ENCODE measurements at regions not wholly inside any gene's neighbourhood (a gene's known extent, or its start where the extent isn't known, plus 50 kb on each side); places are given as distances from the start of the nearest gene placed in this dataset.

DNA sequence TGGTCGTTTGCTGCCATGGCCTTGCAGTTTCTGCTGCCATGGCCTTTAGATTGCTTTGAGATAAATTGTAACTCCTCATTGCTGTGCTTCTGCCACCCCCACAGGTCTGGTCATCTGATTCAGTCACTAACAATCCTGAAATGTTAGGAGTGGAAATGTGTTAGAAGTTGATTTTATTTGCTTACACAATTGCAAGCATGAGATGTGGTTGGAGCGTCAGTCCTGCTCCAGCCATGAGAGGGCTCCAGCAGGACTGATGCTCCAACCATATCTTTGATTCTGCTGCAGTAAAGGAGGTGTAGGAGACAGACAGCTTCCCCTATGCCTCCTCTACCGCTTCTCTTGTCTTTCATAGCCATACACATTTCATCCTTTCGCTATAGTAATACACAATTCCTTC, 226.8 kb upstream of the RGS6 start:
- intact Hi-C loops (cut with DNase I) = no loop called here

DNA sequence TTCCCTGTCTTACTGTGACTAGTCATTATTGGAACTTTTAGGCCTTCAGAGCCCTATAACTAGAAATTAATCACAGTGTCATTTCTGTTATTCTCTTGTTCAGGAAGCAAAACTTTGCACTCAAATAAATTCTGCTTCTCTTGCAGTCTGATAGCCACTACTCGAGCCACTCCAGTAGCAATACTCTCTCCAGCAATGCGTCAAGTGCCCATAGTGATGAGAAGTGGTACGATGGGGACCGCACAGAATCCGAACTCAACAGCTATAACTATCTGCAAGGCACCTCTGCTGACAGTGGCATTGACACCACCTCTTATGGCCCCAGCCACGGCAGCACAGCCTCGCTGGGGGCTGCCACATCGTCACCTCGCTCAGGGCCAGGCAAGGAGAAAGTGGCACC, 223.2 kb upstream of the RGS6 start:
- Histone ChIP-seq H3K4me1 (ENCODE audit: control insufficient read depth in 2 of 3, insufficient read depth in 2 of 3, low read depth in 1 of 3, low read length in 3 of 3) (peaks cover 0 to 4% (median 0%) of the 10 kb centered on the region in 3 donors), H3K9ac (ENCODE audit: low read length in 3 of 3) (no peak overlapping the region), H3K4me3 (ENCODE audit: low read length in 3 of 3) (no peak overlapping the region), H3K27ac (ENCODE audit: low read depth in 2 of 2, low read length in 2 of 2) (no peak overlapping the region), H3K36me3 (ENCODE audit: control insufficient read depth in 2 of 3, insufficient read depth in 3 of 3, low read length in 3 of 3) (peaks cover 0 to 11% (median 5%) of the 10 kb centered on the region in 3 donors), H3K9me3 (ENCODE audit: control insufficient read depth in 2 of 3, insufficient read depth in 1 of 3, low read length in 3 of 3) (no peaks in the 10 kb centered on the region), H3K27me3 (ENCODE audit: control insufficient read depth, insufficient read depth, low read length) (no peaks in the 10 kb centered on the region)
- no peak for FAIRE-seq
- intact Hi-C loops (cut with DNase I) = no loop called here
- DNase-seq = no peak
- no peak for TF ChIP-seq CTCF (IDR thresholded peaks at IDR 0.05; ENCODE audit: borderline replicate concordance, extremely low read depth, insufficient read depth)

More for the DNA sequence above, 226.8 kb upstream of the RGS6 start:
- no peak for TF ChIP-seq CTCF (IDR thresholded peaks at IDR 0.05; ENCODE audit: borderline replicate concordance, extremely low read depth, insufficient read depth)
- no peak overlapping the region for H3K9ac ChIP-seq (ENCODE audit: low read length in 3 of 3)
- FAIRE-seq (no peak), DNase-seq (no peak)
- no peaks in the 10 kb centered on the region for H3K4me1 ChIP-seq (ENCODE audit: control insufficient read depth in 2 of 3, insufficient read depth in 2 of 3, low read depth in 1 of 3, low read length in 3 of 3)
- H3K4me3 ChIP-seq (ENCODE audit: low read length in 3 of 3) = no peak overlapping the region
- H3K27me3 ChIP-seq (ENCODE audit: control insufficient read depth, insufficient read depth, low read length) = no peaks in the 10 kb centered on the region
- H3K36me3 ChIP-seq (ENCODE audit: control insufficient read depth in 2 of 3, insufficient read depth in 3 of 3, low read length in 3 of 3) = peaks cover 0 to 13% (median 10%) of the 10 kb centered on the region in 3 donors
- H3K9me3 ChIP-seq (ENCODE audit: control insufficient read depth in 2 of 3, insufficient read depth in 1 of 3, low read length in 3 of 3) = no peaks in the 10 kb centered on the region
- H3K27ac ChIP-seq (ENCODE audit: low read depth in 2 of 2, low read length in 2 of 2) = no peak overlapping the region

DNA sequence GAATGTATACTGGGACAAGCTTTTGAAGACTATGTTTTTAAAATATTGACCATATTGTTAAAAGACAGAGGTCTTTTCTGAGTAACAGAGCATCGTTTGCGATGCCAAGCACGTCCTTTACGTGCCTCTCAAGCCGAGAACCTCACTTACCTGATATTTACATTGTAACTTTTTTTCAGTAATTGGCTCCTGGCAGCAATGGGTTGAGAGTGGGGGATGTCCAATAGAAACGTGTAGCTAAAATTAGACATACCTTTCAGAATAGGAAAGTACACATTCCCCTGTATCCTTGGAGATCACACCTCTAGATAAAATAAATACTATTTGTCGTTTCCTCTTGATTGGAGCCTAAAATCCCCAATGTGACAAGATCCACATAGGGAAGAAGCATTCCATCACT, 222.2 kb upstream of the RGS6 start:
- no peaks in the 10 kb centered on the region for H3K27me3 ChIP-seq (ENCODE audit: control insufficient read depth, insufficient read depth, low read length)
- no peak overlapping the region for H3K9ac ChIP-seq (ENCODE audit: low read length in 3 of 3)
- DNase-seq (no peak), FAIRE-seq (no peak)
- H3K9me3 ChIP-seq (ENCODE audit: control insufficient read depth in 2 of 3, insufficient read depth in 1 of 3, low read length in 3 of 3) = no peaks in the 10 kb centered on the region
- peaks cover 0 to 4% (median 0%) of the 10 kb centered on the region in 3 donors for H3K4me1 ChIP-seq (ENCODE audit: control insufficient read depth in 2 of 3, insufficient read depth in 2 of 3, low read depth in 1 of 3, low read length in 3 of 3)
- no peak for TF ChIP-seq CTCF (IDR thresholded peaks at IDR 0.05; ENCODE audit: borderline replicate concordance, extremely low read depth, insufficient read depth)
- no peak overlapping the region for H3K4me3 ChIP-seq (ENCODE audit: low read length in 3 of 3)
- H3K27ac ChIP-seq (ENCODE audit: low read depth in 2 of 2, low read length in 2 of 2) = no peak overlapping the region
- intact Hi-C loops (cut with DNase I) = no loop called here
- peaks cover 0 to 8% (median 5%) of the 10 kb centered on the region in 3 donors for H3K36me3 ChIP-seq (ENCODE audit: control insufficient read depth in 2 of 3, insufficient read depth in 3 of 3, low read length in 3 of 3)

GRCh38 chr14:71711125-71711524, 221.1 kb upstream of the RGS6 start:
- Histone ChIP-seq H3K27ac (ENCODE audit: low read depth in 2 of 2, low read length in 2 of 2) (no peak overlapping the region), H3K36me3 (ENCODE audit: control insufficient read depth in 2 of 3, insufficient read depth in 3 of 3, low read length in 3 of 3) (peaks cover 0 to 5% (median 5%) of the 10 kb centered on the region in 3 donors), H3K27me3 (ENCODE audit: control insufficient read depth, insufficient read depth, low read length) (no peaks in the 10 kb centered on the region), H3K9ac (ENCODE audit: low read length in 3 of 3) (no peak overlapping the region), H3K4me3 (ENCODE audit: low read length in 3 of 3) (no peak overlapping the region), H3K4me1 (ENCODE audit: control insufficient read depth in 2 of 3, insufficient read depth in 2 of 3, low read depth in 1 of 3, low read length in 3 of 3) (peaks cover 0 to 4% (median 0%) of the 10 kb centered on the region in 3 donors), H3K9me3 (ENCODE audit: control insufficient read depth in 2 of 3, insufficient read depth in 1 of 3, low read length in 3 of 3) (no peaks in the 10 kb centered on the region)
- intact Hi-C loops (cut with DNase I) = no loop called here
- FAIRE-seq (no peak), DNase-seq (no peak)
- TF ChIP-seq CTCF (IDR thresholded peaks at IDR 0.05; ENCODE audit: borderline replicate concordance, extremely low read depth, insufficient read depth) = no peak

All from kidney (tissue), 13 donors.